ENCODE measurements at regions not wholly inside any gene's neighbourhood (a gene's known extent, or its start where the extent isn't known, plus 50 kb on each side); places are given as distances from the start of the nearest gene placed in this dataset.

- TF ChIP-seq POLR2AphosphoS5 (IDR thresholded peaks at IDR 0.05; ENCODE audit: low read depth, low read length) (no peak), TAF1 (IDR thresholded peaks at IDR 0.05; ENCODE audit: borderline replicate concordance, insufficient read depth, low read length) (no peak)
Observed at GRCh38 chr10:78910021-78910420, 158.7 kb upstream of the ZMIZ1 start.
